ENCODE measurements at regions not wholly inside any gene's neighbourhood (a gene's known extent, or its start where the extent isn't known, plus 50 kb on each side); places are given as distances from the start of the nearest gene placed in this dataset.

DNA sequence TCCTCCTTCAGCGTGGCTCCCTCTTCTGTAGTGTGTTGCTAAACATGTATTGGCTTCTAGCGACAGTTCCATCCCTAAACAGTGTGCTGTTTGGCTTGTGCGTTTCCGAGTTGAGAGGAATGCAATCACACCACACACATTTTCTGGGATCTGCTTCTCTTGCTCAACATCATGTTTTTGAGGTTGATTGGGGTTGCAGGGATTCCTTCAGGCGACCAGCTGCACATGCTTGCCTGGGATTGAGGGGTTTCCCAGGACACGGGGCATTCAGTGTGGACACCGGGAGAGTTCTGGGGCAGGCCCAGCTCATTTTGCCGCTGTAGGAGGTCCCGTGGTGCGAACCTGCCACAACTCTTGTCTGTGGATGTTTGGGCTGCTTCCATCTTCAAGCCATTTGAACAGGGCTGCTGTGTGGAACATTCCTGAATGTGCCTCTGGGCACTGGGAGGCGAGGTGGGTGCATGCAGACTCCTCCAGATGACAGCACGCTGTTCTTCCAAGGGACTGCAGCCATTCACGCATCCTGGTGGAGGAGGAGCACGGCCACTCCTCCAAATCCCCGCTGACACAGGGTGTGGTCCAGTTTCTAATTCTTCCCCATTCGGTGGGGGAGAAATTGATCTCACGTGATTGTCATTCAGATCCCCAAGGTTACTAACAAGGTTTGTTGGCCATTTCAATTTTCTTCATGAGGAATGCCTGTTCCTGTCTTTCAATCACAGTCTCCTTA is 82.8 kb downstream of the PLXNA1 start:
- Histone ChIP-seq H3K36me3 (ENCODE audit: low read depth) (no peaks in the 10 kb centered on the region), H3K4me2 (ENCODE audit: unreplicated experiment) (no peak overlapping the region), H3K9ac (no peak overlapping the region), H3K27me3 (replicated peaks; ENCODE audit: insufficient read depth) (peaks cover 19% of the 10 kb centered on the region), H3K4me1 (ENCODE audit: insufficient read depth) (peaks cover 6% of the 10 kb centered on the region), H3F3A (ENCODE audit: insufficient read depth) (no peaks in the 10 kb centered on the region), H3K27ac (no peak overlapping the region), H3K9me3 (ENCODE audit: low read depth) (no peaks in the 10 kb centered on the region), H3K9me2 (ENCODE audit: insufficient read depth) (no peaks in the 10 kb centered on the region), H3K4me3 (no peak overlapping the region), H2AFZ (no peak overlapping the region), H3K79me2 (ENCODE audit: insufficient read depth) (no peaks in the 10 kb centered on the region), H4K20me1 (ENCODE audit: insufficient read depth) (no peaks in the 10 kb centered on the region)
- DNase-seq: peak; percentile 36
- WGBS, 2 experiments (ENCODE audit: low coverage in 1 of 2, low lambda C conversion rate in 2 of 2, missing lambda C conversion rate in 2 of 2): 14 to 15% methylated on average over 17 of the region's 17 CpGs
- in situ Hi-C loops (cut with MboI): no loop called here
- TF ChIP-seq EZH2 (IDR thresholded peaks at IDR 0.05; ENCODE audit: insufficient read depth, poor library complexity, severe bottlenecking) (no peak), EZH2phosphoT487 (IDR thresholded peaks at IDR 0.05; ENCODE audit: insufficient read depth, low read depth) (no peak)

DNA sequence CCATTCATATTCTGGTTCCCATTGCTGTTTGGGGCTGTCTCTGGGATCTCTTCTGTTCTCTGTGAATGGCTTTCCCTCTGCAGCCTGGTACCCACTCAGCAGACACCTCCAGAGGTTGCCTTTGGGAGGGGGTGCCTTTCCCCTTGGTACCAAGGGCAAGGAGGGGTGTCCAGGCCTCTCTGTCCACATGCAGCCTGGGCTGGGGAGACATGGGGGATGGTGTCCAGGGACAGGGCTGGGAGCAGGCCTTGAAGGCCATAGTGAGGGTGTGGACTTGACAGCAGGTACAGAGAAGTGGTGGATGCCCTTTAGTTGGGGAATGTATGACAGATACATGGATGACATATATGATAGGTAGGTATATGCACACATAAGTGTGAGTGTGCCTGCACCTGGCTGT is 83.7 kb downstream of the PLXNA1 start:
- Histone ChIP-seq H4K20me1 (ENCODE audit: insufficient read depth) (no peaks in the 10 kb centered on the region), H3K4me2 (ENCODE audit: unreplicated experiment) (no peak overlapping the region), H3K9me2 (ENCODE audit: insufficient read depth) (no peaks in the 10 kb centered on the region), H3F3A (ENCODE audit: insufficient read depth) (no peaks in the 10 kb centered on the region), H3K4me1 (ENCODE audit: insufficient read depth) (peaks cover 6% of the 10 kb centered on the region), H3K36me3 (ENCODE audit: low read depth) (no peaks in the 10 kb centered on the region), H3K27me3 (replicated peaks; ENCODE audit: insufficient read depth) (peaks cover 24% of the 10 kb centered on the region), H3K27ac (no peak overlapping the region), H3K9ac (no peak overlapping the region), H2AFZ (no peak overlapping the region), H3K4me3 (no peak overlapping the region), H3K79me2 (ENCODE audit: insufficient read depth) (no peaks in the 10 kb centered on the region), H3K9me3 (ENCODE audit: low read depth) (no peaks in the 10 kb centered on the region)
- in situ Hi-C loops (cut with MboI): no loop called here
- no peak for DNase-seq
- TF ChIP-seq EZH2phosphoT487 (IDR thresholded peaks at IDR 0.05; ENCODE audit: insufficient read depth, low read depth): no peak
- no peak for TF ChIP-seq EZH2 (IDR thresholded peaks at IDR 0.05; ENCODE audit: insufficient read depth, poor library complexity, severe bottlenecking)

DNA sequence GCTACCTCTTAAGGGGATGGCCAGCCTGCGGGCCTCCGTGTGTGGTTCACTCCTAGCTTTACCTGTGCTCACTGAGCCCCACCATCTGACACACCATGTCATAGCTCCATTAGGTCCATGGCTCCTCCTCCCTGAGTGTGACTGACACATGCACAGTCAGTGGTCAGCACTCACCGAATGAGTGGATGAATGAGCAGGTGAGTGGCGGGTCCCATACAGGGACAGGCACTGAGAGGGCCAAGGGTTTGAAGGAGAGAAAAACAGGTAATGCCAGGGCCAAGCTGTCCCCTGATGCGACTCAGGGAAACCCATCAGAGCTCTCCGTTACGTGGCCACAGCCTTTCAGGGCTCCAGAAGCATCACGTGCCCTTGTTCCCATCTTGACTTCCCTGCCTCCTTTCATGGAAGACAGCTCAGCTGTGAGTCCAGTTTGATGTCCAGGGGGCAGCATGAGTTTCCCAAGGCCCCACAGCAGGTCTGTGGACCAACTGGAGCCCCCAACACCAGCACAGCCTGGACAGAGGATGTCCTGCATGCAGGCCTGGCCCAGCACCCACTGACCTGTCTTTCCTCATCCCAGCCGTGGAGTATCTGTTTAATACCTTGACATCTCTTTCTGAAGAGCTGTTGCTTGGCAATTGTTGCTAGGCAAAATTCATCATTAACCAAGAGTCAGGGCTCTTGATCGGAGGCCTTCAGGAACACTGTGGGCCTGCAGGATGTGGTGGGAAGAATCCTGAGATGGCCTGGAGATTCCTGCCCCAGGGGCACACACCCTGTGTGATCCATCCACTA is 84.4 kb downstream of the PLXNA1 start:
- Histone ChIP-seq H3K27ac (no peak overlapping the region), H3K4me3 (no peak overlapping the region), H3K36me3 (ENCODE audit: low read depth) (no peaks in the 10 kb centered on the region), H2AFZ (no peak overlapping the region), H3K9me2 (ENCODE audit: insufficient read depth) (no peaks in the 10 kb centered on the region), H3F3A (ENCODE audit: insufficient read depth) (no peaks in the 10 kb centered on the region), H3K9ac (no peak overlapping the region), H3K4me2 (ENCODE audit: unreplicated experiment) (no peak overlapping the region), H3K9me3 (ENCODE audit: low read depth) (no peaks in the 10 kb centered on the region), H3K27me3 (replicated peaks; ENCODE audit: insufficient read depth) (peaks cover 24% of the 10 kb centered on the region), H3K4me1 (ENCODE audit: insufficient read depth) (peaks cover 6% of the 10 kb centered on the region), H3K79me2 (ENCODE audit: insufficient read depth) (no peaks in the 10 kb centered on the region), H4K20me1 (ENCODE audit: insufficient read depth) (no peaks in the 10 kb centered on the region)
- no peak for DNase-seq
- 91 to 93% methylated on average over 10 of the region's 10 CpGs for WGBS, 2 experiments (ENCODE audit: low coverage in 1 of 2, low lambda C conversion rate in 2 of 2, missing lambda C conversion rate in 2 of 2)
- in situ Hi-C loops (cut with MboI): no loop called here
- TF ChIP-seq EZH2 (IDR thresholded peaks at IDR 0.05; ENCODE audit: insufficient read depth, poor library complexity, severe bottlenecking) (no peak), EZH2phosphoT487 (IDR thresholded peaks at IDR 0.05; ENCODE audit: insufficient read depth, low read depth) (no peak)

DNA sequence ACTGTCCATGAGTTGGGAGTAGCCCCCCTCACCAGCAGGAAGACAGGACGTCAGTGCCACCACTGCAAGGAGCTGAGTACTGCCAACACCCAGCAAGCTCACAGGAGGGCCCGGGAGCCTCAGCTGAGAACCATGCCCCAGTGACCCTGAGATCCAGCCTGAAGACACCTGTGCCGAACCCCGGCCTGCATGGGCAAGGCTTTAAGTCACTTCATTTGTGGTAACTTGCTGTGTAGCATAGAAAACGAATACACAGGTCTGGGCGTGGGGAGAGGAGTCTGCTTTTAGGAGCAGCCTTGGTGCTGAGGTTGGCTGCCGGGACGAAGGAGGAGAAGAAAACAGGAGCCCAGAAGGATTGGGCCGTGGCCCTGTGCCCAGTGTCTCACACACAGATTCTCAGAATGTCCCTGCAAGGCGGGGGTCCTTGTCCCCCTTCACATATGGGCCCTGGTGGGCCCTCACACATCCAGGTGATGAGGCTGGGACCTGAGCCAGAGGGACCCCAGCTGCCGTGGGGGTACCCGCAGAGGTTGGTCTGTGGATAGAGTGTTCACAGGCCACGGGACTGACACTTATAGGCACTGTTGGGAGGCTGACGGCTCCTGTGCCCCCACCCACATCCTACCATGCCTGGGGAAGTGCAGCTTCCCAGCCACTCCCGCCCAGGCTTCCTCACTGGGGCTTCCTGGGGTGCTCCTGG is 85.3 kb downstream of the PLXNA1 start:
- H3K27me3 ChIP-seq (replicated peaks; ENCODE audit: insufficient read depth): peaks cover 24% of the 10 kb centered on the region
- no peaks in the 10 kb centered on the region for H3F3A ChIP-seq (ENCODE audit: insufficient read depth)
- no peak for DNase-seq

More for the DNA sequence above, 85.3 kb downstream of the PLXNA1 start:
- Histone ChIP-seq H3K9me2 (ENCODE audit: insufficient read depth) (no peaks in the 10 kb centered on the region), H3K4me1 (ENCODE audit: insufficient read depth) (peaks cover 6% of the 10 kb centered on the region), H2AFZ (no peak overlapping the region), H3K4me2 (ENCODE audit: unreplicated experiment) (no peak overlapping the region), H3K79me2 (ENCODE audit: insufficient read depth) (no peaks in the 10 kb centered on the region), H3K9me3 (ENCODE audit: low read depth) (no peaks in the 10 kb centered on the region), H3K9ac (no peak overlapping the region), H3K4me3 (no peak overlapping the region), H3K27ac (no peak overlapping the region), H4K20me1 (ENCODE audit: insufficient read depth) (no peaks in the 10 kb centered on the region), H3K36me3 (ENCODE audit: low read depth) (no peaks in the 10 kb centered on the region)
- in situ Hi-C loops (cut with MboI): no loop called here
- TF ChIP-seq EZH2phosphoT487 (IDR thresholded peaks at IDR 0.05; ENCODE audit: insufficient read depth, low read depth): no peak
- no peak for TF ChIP-seq EZH2 (IDR thresholded peaks at IDR 0.05; ENCODE audit: insufficient read depth, poor library complexity, severe bottlenecking)
- whole genome bisulfite sequencing, 2 experiments (ENCODE audit: low coverage in 1 of 2, low lambda C conversion rate in 2 of 2, missing lambda C conversion rate in 2 of 2): 68 to 71% methylated on average over 15 of the region's 15 CpGs
